ENCODE measurements at regions not wholly inside any gene's neighbourhood (a gene's known extent, or its start where the extent isn't known, plus 50 kb on each side); places are given as distances from the start of the nearest gene placed in this dataset.

- no peaks in the 10 kb centered on the region for H4K20me1 ChIP-seq (replicated peaks in 1 of 2; ENCODE audit: control insufficient read depth in 1 of 2, insufficient read depth in 2 of 2, low read length in 2 of 2)
- peaks cover 3% of the 10 kb centered on the region; the same call in 1 of the 2 replicates for H3K23me2 ChIP-seq (ENCODE audit: low read depth, low read length)
- H3K4me2 ChIP-seq (ENCODE audit: insufficient read depth in 1 of 2, low read depth in 2 of 2, low read length in 2 of 2): no peak overlapping the region
- no peaks in the 10 kb centered on the region for H3K36me3 ChIP-seq (ENCODE audit: control insufficient read depth in 2 of 4, insufficient read depth in 4 of 4, low read length in 3 of 4)
- no peak overlapping the region for H3K56ac ChIP-seq (replicated peaks; ENCODE audit: insufficient read length, low read depth, low read length)
- FAIRE-seq (no peak), DNase-seq (ENCODE audit: low read depth in 1 of 2, low spot score in 2 of 2) (no peak)
- H2BK20ac ChIP-seq (ENCODE audit: low read length): no peak overlapping the region
- TF ChIP-seq POLR2AphosphoS5 (IDR thresholded peaks at IDR 0.05; ENCODE audit: low read depth, low read length): no peak
- TF ChIP-seq CBX5 (IDR thresholded peaks at IDR 0.05; ENCODE audit: low read depth, low read length): no peak
- TF ChIP-seq JUN (IDR thresholded peaks at IDR 0.05; ENCODE audit: low read depth, low read length): no peak
- no peak for TF ChIP-seq FOSL1 (IDR thresholded peaks at IDR 0.05; ENCODE audit: insufficient read depth, low read depth, low read length)
- TF ChIP-seq NRF1 (IDR thresholded peaks at IDR 0.05; ENCODE audit: low read depth, low read length): no peak
- TF ChIP-seq, protein P1, sequence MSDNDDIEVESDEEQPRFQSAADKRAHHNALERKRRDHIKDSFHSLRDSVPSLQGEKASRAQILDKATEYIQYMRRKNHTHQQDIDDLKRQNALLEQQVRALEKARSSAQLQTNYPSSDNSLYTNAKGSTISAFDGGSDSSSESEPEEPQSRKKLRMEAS (IDR thresholded peaks at IDR 0.05): no peak
- TF ChIP-seq SP1 (IDR thresholded peaks at IDR 0.05; ENCODE audit: low read depth, low read length): no peak
- no peak for TF ChIP-seq TCF12 (IDR thresholded peaks at IDR 0.05; ENCODE audit: low read depth, low read length)
- TF ChIP-seq BCL11A (IDR thresholded peaks at IDR 0.05; ENCODE audit: low read depth in 2 of 2, low read length in 2 of 2): no peak
- TF ChIP-seq ZNF274 (IDR thresholded peaks at IDR 0.05; ENCODE audit: borderline replicate concordance, extremely low read depth, low read length): no peak
- no peak for TF ChIP-seq SIN3A (conservative IDR thresholded peaks at IDR 0.05 in 1 of 2, IDR thresholded peaks at IDR 0.05 in 1 of 2; ENCODE audit: low read depth in 1 of 2, low read length in 2 of 2)
- no peak for TF ChIP-seq NANOG (IDR thresholded peaks at IDR 0.05; ENCODE audit: insufficient read depth, low read depth, low read length, poor library complexity, severe bottlenecking)
- no peak for TF ChIP-seq RFX5 (IDR thresholded peaks at IDR 0.05; ENCODE audit: borderline replicate concordance, low read depth, low read length)
- no peak for TF ChIP-seq CHD2 (IDR thresholded peaks at IDR 0.05; ENCODE audit: low read length)
- TF ChIP-seq SRF (IDR thresholded peaks at IDR 0.05; ENCODE audit: low read depth, low read length): no peak
- H2BK15ac ChIP-seq (ENCODE audit: low read length): no peak overlapping the region
- ChIA-PET CTCF (ENCODE audit: partially characterized antibody) (interaction anchor here (2.1 kb wide), 1 partner anchor 12 kb away, joined by 5 read pairs; no protein-coding TSS in a partner anchor), POLR2A (ENCODE audit: partially characterized antibody) (no interaction called here)
- no peak overlapping the region for H3K23ac ChIP-seq (ENCODE audit: insufficient read length)
- H4K5ac ChIP-seq (ENCODE audit: insufficient read length, low read depth, low read length): no peak overlapping the region
- no peaks in the 10 kb centered on the region for H3K79me2 ChIP-seq (ENCODE audit: control insufficient read depth in 1 of 2, insufficient read depth in 2 of 2, low read length in 2 of 2)
- H3K79me1 ChIP-seq (ENCODE audit: low read depth, low read length): no peaks in the 10 kb centered on the region
- H3K4me3 ChIP-seq (ENCODE audit: extremely low read depth in 1 of 4, insufficient read depth in 2 of 4, low read depth in 3 of 4, low read length in 4 of 4): no peak overlapping the region
- H3K27me3 ChIP-seq (replicated peaks in 1 of 4; ENCODE audit: control insufficient read depth in 3 of 4, extremely low read depth in 1 of 4, insufficient read depth in 3 of 4, low read length in 3 of 4): peaks cover 0 to 12% (median 1%) of the 10 kb centered on the region in 4 experiments; a peak in 5 of 7 replicates
- no peak overlapping the region for H2AK5ac ChIP-seq (ENCODE audit: low read depth, low read length)
- H2BK5ac ChIP-seq (ENCODE audit: low read depth, low read length): no peak overlapping the region
- no peak overlapping the region for H2BK120ac ChIP-seq (replicated peaks; ENCODE audit: low read depth, low read length)
- H2AFZ ChIP-seq (ENCODE audit: low read length): 0 out of 2 replicates have a peak overlapping the region, but pooled peaks have one; percentile 50
- peaks cover 0 to 4% (median 2%) of the 10 kb centered on the region in 4 experiments; a peak in 3 of 7 replicates for H3K4me1 ChIP-seq (replicated peaks in 1 of 4; ENCODE audit: control insufficient read depth in 3 of 4, insufficient read depth in 4 of 4, low read length in 3 of 4)
- H3K14ac ChIP-seq (ENCODE audit: insufficient read length): no peak overlapping the region
- H4K91ac ChIP-seq (replicated peaks; ENCODE audit: insufficient read length, low read length): no peak overlapping the region
- H3K18ac ChIP-seq (ENCODE audit: extremely low read depth, low read length): 0 out of 2 replicates have a peak overlapping the region, but pooled peaks have one; percentile 29
- no peak overlapping the region for H4K8ac ChIP-seq (ENCODE audit: extremely low read depth, insufficient read depth, low read length)
- no peak overlapping the region for H3K4ac ChIP-seq (replicated peaks; ENCODE audit: insufficient read length, low read depth, low read length)
- H2BK12ac ChIP-seq (ENCODE audit: low read depth, low read length): no peak overlapping the region
- no peak overlapping the region for H3K27ac ChIP-seq (ENCODE audit: low read depth, low read length)
- WGBS, 2 experiments (ENCODE audit: extremely low coverage in 1 of 2, insufficient coverage in 1 of 2, insufficient read length in 1 of 2, insufficient replicate concordance in 2 of 2, low coverage in 1 of 2, low lambda C conversion rate in 2 of 2, missing lambda C conversion rate in 1 of 2): 89% methylated on average over 5 of the region's 5 CpGs; no CpG with 5 or more reads in 1 of the 2 experiments
- no peak overlapping the region; a peak in 1 of 7 replicates for H3K9ac ChIP-seq (replicated peaks in 1 of 4; ENCODE audit: extremely low read depth in 1 of 4, low read depth in 3 of 4, low read length in 3 of 4)
- no peaks in the 10 kb centered on the region for H3K9me3 ChIP-seq (ENCODE audit: insufficient read depth in 2 of 2, low read depth in 1 of 2, low read length in 1 of 2)
Observed at GRCh38 chr13:106351251-106351650, 184.2 kb downstream of the EFNB2 start.
